NOMO-1 treated with DMSO at 0.1 percent for 48 hours (cell line): ENCODE measurements at regions not wholly inside any gene's neighbourhood (a gene's known extent, or its start where the extent isn't known, plus 50 kb on each side); places are given as distances from the start of the nearest gene placed in this dataset.
"Not testable (repeated sequence)": the region's sequence is repeated elsewhere in the genome, so short reads cannot be mapped to it uniquely, and the experiment has no call there.

Source experiments
- DNase-seq: peaks from one replicate; lab custom pipeline; 2025; ENCODE audit not compliant: unreplicated experiment; lab: John Stamatoyannopoulos, UW

DNA sequence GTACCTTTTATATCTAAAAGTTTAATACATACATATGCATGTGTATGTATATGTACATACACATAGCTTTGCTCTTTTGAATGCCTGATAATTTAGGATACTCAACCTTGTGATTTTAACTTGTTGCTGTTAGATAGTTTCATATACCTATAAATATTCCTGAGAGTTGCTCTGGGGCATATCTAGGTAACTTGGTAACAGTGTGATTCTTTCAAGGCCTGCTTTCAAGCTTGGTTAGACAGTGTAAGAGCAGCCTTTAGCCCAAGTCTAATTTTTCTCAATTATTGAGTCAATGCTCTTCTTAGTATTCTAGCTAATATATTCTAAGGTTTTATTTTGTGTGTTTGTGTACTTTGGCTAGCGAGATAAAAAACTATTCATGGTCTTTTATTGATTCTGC, 762.1 kb upstream of the MIR17HG start:
- no peak for DNase-seq

DNA sequence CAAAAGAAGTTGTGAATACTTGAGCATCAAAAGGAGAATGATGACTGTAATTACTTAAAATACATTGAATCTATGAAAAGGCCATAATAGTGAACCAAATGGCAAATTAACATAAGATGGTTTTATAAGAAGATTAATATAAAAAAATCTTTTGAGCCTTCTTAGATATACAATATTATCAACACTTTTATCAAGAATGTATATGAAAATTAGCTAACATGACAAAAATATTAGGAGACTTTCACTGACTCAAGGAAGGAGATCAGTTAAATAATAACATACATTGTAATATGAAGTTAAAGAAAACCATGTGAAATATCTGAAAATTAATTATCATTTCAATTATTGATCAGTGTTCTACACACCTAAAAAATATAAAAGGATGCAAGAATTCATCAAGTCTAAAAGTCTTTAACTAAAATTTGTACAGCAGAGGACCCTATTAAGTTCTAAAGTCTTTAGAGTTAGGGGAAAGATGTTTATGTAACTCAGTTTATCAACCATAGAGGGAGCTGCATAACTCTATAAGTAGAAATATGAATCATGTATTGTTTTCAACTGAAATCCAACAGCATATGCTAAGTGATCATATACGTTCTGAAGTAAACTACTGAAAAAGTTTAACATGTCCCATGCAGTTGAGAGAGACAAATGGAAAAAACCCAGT, 756.1 kb upstream of the MIR17HG start:
- DNase-seq: no peak

DNA sequence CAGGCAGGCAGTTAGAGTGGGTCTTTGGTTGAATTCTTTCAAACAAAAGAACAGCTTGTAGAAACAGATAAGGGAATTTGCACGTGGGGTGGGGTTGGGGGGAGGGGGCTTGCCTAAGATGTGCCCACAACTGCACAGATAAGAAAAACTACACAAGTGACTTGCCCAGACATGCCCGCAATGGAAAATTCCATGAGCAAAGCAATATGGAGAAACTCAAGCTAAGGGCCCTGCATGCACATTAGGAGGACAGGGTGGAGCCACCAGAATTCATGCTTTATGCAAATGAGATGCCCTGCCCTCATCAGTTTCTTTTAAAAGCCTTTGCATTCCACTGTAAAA, 755.6 kb upstream of the MIR17HG start:
- no peak for DNase-seq

DNA sequence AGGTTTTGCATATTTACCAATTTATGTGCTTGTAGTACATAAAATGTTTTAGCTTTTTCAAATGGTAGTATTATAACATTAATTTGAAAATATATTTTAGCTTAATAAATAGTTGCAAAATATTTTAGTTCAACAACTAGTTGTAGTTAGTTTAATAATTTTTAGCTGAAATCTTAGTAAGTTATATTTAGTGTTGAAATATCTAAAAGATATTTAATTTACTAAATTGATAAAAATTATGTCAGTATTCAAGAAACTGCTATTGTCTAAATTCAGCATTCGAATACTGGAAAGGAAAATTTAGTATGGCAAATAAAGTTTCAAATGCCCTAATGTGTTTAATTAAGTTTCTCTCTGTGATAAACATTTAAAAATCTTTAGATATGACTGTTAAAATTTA, 754.5 kb upstream of the MIR17HG start:
- DNase-seq: no peak

DNA sequence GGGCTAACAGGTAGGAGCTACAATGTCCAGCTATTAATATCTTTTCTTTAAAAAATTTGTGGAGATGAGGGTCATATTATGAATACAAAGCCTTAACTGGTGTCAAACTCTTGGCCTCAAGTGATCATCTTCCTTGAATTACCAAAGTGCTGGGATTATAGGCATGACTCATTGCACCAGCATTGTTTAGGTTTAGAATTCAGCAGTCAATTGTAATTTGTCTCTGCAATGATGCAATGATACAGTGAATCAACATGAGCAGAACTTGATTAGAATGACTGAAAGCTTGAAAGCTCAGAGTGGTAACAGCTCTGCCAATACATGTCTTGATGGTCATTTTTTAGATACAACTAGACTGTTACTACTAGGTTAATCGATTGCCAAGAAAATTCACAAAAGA, 752.8 kb upstream of the MIR17HG start:
- no peak for DNase-seq

DNA sequence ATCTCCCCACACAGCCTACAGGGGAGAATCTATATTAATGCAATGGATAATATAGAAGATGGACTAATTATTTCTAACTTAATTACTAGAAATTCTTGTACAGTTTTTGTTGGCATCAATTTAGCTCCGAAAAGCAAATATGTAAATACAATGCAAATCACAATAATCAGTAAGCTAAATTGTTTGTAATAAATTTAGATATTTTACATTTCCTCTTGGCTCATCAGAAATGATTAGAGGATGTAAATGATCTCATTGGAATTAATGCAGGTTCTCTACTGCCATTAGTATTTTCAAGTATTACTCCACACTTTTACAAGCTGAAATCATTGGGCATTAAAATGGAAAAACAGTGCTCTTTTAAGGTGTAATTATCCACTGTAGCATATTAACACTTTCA, 741.8 kb upstream of the MIR17HG start:
- no peak for DNase-seq

DNA sequence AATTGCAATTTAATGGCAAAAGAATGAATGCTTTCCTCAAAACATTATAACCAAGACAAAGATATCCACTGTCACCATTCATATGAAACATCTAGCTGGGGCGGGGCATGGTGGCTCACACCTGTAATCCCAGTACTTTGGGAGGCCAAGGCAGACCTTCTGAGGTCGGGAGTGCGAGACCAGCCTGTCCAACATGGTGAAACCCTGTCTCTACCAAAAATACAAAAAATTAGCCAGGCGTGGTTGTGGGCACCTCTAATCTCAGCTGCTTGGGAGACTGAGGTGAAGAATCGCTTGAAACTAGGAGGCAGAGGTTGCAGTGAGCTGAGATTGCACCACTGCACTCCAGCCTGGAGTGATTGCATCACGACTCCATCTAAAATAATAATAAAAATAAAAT, 740.6 kb upstream of the MIR17HG start:
- not testable (repeated sequence) for DNase-seq

DNA sequence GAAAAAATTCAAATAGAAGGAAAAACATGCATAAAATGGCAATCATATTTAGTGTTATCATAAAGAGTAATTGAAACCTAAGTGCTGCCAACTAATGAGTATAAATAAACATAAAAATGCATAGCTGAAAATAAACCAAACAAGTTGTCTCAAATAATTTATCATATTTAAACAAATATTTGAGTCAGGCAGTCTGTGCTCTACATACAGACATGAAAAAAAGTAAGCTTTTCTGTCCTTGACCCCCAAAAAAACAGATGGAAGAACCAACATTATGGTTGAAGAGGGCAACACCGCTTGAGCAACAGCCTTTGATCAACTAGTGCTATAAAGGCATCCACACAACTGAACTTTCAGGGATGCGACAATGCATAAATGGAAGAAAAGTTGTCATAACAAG, 735.1 kb upstream of the MIR17HG start:
- no peak for DNase-seq

DNA sequence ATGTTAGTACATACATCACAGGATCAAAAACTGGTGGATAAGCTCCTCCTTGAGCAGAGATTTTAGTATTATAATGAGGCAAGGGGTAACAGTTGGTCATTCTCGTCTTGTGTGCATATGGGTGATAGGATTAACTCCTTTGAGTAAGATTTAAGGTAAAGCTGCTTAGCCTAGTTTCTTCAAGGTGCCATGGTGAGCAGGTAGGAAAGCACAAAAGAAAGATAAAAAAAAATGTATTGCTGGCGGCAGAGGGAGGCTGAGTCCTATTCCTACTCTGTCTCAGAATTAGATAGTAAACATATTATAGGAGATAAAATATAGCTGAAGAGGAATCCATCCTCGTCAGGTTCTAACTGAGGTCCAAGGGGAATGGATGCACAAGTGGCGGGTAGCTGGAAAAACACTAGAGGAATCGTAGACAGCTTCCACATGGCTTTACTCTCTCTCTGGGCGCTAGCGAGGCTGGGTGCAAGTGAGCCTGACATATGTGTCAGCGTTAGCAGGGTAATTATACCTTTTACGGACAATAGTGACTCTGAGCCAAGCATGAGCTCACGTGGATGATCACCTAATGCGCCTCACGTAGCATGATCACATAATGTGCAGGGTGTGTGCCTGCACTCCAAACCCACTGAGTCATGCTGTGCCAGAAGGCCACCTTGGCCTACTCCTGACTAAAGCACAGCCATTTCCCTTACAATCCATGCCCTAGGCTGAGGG, 734.3 kb upstream of the MIR17HG start:
- no peak for DNase-seq

DNA sequence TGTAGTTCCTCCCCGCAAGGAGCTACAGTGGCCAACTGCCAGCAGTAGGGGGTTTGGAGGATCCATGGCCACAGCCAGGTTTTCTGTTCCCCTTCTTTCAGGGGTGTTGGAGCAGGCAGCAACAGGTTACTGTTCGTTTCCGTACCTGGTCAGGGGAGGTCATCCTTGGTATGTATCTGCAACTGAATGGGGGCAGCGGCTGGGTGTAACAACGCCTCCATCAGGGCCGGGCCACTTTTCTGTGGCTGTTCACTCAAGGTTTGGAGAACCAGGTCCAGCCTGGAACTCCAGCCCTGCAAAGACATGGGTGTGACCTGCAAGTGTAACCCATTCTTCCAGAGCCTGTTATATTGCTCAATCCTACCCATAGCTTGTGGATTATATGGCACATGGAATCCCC, 732.3 kb upstream of the MIR17HG start:
- DNase-seq: no peak

DNA sequence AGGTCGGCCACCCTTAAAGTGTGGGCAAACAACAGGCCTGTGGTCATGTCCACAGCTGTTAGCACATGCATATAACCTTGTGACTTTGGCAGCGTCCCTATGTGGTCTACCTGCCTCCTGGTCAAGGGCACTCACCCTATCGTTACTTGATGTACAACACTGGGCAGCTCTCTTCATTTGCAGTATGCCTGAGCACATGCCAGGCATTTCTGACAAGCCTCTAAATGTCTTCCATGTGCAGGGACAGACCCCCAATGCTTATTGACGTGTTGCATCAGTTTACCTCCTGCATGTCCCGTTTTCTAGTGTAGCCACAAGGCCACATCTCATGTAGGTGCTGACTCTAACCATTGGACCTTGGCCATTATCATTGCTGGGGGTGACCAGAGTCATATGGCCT, 731.7 kb upstream of the MIR17HG start:
- DNase-seq: no peak

DNA sequence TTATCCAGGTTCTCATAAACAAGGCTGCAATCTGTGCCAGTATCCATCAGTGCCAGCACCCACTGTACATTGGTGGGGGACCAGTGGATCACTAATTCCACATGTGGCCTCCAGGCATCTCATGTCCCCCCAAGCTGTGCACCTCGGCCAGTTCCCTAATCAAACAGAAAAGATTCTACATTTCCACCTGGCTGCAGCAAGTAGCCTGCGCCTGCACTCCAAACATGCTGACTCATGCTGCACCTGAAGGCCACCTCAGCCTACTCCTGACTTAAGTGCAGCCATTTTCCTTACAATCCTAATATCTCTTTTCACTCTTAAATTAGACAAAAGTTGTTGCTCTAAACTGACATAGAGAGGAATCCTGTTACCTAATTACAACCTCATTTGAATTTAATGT, 729.4 kb upstream of the MIR17HG start:
- DNase-seq: no peak

DNA sequence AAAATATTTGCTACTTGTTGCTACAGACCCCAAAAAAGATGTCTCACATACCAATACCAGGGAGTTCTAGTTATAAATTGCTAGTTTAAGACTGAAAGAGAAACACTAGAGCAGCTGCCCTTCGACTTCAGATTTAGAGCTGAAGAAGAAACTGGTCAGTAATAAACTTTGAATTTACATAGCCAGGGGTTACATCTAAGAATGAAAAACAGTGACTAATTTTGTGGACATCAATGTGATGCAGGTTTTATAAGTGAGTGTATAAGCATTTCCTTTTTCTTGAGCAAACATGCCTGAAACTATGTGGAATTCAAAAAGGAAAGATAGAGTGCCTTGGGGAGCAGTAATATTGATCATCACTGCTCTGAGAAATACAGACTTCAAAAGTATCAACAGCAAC, 724.9 kb upstream of the MIR17HG start:
- no peak for DNase-seq

DNA sequence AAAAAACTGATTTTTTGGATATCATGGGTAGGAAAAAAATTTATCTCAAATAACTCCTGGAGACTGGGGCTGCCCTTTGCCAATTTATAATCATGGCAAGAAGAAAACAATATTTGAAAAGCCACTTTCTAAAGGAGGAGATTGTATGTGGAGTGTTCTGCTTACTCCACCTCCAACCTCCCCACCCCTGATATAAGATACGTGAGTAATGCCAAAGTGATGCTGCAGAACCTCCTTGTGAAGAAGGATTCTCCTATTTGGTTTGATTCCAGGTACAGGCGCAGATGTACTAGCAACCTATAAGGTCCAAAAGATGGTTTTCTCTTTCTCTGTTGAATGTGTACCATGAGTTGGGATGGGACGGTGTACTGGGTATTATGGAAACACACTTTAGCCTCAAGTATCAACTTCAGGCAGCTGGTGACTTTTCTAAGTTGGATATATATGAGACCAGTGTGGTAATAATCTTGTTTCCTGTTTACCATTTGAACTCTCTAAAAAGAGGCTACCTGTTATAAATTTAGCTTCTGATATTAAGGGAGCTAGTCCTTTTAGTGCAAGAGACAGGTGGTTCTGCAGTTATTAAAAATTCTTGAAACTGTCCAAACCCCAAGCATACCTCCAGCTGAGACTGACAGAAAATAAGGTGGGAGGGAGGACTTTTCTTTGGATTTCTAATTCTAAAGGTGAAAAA, 724.0 kb upstream of the MIR17HG start:
- DNase-seq: no peak

DNA sequence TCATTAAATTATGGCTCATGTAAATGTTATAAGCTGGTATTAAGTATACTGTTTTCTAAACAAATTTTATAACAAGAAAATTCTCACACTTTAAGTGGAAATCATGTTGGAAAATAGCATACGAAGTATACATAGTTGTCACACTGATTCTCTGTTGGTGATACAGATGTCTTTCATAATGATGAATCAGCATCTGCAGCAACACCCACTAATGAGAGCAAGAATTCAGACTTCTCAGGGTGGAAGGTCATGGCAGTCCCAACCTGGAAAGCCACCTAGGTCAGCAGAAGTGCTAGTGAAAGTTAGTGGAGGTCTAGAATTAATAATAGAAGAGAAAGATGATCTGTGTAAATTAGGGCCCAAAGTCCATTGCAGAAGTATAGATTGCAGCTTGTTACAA, 719.7 kb upstream of the MIR17HG start:
- DNase-seq: no peak

DNA sequence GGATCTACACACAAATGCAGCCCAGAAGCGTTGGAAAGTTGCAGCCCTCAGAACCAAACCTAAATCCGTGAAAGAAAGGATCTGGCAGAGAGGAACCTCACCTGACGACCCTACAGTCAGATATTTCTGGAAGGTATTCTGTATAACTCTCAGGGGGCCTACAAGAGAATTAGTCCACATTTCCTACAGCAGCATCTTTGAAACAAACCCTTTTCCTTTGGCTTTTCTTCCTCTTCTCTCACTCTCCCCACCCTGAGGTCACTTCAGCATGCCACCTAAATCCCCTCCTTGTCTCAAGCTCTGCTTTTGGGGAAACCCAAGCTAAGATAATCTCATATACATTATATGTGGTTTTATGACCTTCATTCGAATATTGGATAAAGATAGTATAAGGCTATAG, 719.0 kb upstream of the MIR17HG start:
- DNase-seq: no peak

DNA sequence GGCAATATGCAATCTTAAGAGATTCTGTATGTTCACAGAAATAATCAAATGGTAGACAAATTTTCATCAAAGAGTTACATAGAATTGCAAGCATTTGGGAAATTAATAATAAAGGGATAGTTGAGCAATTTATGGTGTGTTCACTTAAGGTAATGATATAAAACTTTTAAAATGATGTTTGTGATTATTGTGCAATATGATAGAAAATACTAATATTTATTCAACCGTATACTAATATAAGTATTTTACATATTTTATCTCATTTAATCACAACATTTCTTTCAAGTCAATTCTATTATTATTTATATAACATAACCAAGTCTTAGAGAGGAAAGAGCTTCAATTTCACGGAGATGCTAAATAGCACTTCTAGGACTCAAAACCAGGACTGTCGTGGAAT, 716.8 kb upstream of the MIR17HG start:
- DNase-seq: no peak

DNA sequence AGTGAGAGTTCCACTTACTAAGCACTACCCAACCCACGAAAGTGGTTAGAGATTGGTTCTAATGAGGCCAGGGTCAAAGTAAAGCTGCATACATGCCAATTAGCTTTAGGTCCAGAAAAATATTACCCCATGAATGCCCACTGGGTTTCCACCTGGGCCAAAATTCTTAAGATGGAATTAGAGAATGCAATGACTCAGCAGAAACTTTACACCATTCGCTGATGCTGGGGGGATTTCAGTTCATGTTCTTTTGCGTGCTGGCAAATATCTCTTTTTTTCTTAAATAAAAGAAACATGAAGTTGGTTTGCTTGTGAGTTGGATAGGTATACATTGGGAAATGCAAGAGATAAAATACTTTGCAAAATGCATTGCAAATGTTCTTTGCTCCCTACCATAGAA, 715.3 kb upstream of the MIR17HG start:
- DNase-seq: no peak

DNA sequence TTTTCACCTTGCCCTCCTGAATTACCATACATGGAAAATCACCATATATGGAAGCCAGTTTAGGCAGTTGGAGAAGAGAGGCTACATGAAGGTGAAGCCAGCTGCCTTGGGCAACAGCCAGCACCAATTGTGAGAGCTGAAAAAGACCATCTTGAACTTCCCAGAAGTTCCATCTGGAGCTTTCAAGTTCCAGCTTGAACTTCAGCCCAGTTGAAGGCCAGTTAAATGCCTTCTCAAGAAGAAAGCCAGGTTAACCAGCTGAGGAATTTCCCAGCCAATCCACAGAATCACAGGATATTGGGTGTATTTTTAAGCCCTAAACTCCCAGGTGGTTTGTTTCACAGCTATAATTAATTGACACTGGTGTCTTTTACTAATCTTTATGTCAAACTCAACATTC, 713.6 kb upstream of the MIR17HG start:
- no peak for DNase-seq

DNA sequence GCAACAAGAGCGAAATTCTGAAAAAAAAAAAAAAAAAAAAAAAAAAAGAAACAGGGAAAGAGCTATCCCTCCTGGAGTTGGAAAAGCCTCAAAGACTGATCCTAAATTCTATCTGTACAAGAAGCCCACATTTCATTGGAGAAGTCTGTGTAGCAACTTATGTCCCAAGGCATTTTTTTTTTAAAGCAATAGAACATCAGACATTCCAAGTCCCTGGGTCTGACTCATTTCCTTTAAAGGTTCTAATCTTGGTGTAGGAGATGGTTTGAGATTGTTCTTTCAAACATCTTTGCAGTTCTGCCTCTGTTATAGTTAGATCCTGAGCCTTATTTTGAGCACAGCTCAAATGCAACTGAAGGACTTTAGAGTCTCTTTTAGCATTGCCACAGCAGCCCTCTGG, 706.5 kb upstream of the MIR17HG start:
- no peak for DNase-seq

DNA sequence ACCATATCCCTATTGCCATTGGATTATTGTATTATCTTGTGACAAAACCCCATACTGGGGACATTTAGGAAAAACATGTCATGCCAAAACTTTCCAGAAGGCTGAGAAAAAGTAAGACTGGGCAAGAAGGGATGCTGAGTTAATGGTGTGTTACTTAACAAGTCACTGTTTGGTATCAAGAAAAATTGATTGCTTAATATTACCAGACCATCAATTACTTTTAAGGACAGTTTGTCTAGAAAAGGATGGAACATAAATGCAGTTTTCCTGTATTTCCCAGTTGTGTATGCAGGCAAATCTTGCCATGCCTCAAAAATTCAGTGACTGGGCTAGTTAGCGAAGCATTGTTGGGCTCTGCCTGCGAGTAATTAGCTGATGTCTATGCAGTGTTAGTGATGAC, 705.6 kb upstream of the MIR17HG start:
- no peak for DNase-seq

DNA sequence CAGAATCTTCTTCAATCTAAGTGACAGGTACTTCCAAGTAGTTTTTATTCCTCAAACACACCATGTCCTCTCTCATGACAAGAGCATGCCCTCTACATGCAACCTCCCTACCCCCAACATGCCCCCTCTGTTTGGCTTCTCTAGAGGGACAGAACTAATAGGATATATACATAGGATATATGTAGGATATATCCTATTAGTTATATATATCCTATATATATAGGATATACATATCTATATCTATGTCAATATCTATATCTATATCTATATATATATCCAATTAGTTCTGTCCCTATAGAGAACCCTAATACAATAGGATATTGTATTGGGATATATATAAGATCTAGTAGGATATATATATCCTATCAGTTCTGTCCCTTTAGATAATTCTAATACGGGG, 701.9 kb upstream of the MIR17HG start:
- DNase-seq: no peak

DNA sequence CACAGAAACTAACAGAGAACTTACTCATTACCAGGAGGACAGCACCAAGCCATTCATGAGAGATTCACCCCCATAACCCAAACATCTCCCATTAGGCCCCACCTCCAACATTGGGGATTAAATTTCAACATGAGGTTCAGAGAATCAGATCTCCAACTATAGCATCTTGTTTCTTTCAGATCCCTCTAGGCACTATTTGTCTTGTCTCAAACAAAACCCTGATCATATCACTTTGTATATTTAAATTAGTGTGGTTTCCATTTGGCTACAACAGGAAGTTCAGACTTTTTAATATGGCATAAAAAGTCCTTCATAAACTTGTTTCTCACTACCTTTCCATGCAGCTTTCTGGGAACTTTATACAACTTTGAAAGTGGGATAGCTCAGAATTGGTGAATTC, 699.0 kb upstream of the MIR17HG start:
- no peak for DNase-seq
